ENCODE measurements at regions not wholly inside any gene's neighbourhood (a gene's known extent, or its start where the extent isn't known, plus 50 kb on each side); places are given as distances from the start of the nearest gene placed in this dataset.
"Not testable (repeated sequence)": the region's sequence is repeated elsewhere in the genome, so short reads cannot be mapped to it uniquely, and the experiment has no call there.

DNA sequence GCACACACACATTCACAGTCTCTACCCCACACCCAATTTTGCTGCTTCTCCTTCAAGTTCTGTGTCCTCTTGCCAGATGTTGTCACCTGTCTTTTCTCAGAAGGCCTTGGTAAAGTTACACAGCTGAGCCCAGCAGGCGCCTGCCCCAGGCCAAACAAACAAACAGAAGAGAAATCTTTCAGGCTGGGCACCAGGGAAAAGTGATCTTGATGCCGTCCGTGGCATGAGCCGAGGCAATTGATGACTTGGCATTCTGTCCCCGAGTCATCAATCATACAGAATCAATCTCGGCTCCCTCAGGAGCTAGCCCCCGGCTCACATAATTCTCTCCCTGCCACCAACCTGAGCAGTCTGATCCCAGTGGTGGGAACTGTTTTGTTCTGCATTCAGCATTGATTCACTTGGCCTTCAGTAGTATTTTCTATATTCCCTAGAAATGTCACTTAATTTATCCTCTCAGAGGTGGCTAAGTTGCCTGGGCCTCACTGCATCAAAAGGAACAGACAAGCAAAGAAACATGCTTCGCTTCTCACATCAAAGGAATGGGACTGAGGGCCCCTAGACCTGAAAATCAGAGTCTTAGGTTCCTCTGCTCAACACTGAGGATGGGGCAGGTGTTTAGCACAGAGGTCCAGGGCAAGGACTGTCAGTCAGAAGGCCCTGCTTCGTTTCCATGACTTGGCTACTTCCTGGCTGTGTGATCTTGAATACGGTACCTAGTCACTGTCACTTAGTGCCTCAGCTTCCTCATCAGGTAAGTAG is 278.8 kb upstream of the CELF4 start:
- H3K9me3 ChIP-seq: no peaks in the 10 kb centered on the region
- no peaks in the 10 kb centered on the region for H3K4me1 ChIP-seq (ENCODE audit: insufficient read depth)
- WGBS, 3 donors: 48 to 56% (median 55%) methylated on average over 10 of the region's 10 CpGs
- no peaks in the 10 kb centered on the region for H3K27me3 ChIP-seq
- TF ChIP-seq, protein P1, sequence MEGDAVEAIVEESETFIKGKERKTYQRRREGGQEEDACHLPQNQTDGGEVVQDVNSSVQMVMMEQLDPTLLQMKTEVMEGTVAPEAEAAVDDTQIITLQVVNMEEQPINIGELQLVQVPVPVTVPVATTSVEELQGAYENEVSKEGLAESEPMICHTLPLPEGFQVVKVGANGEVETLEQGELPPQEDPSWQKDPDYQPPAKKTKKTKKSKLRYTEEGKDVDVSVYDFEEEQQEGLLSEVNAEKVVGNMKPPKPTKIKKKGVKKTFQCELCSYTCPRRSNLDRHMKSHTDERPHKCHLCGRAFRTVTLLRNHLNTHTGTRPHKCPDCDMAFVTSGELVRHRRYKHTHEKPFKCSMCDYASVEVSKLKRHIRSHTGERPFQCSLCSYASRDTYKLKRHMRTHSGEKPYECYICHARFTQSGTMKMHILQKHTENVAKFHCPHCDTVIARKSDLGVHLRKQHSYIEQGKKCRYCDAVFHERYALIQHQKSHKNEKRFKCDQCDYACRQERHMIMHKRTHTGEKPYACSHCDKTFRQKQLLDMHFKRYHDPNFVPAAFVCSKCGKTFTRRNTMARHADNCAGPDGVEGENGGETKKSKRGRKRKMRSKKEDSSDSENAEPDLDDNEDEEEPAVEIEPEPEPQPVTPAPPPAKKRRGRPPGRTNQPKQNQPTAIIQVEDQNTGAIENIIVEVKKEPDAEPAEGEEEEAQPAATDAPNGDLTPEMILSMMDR (IDR thresholded peaks at IDR 0.05): no peak
- no peak for TF ChIP-seq EP300 (IDR thresholded peaks at IDR 0.05)
- TF ChIP-seq POLR2A (IDR thresholded peaks at IDR 0.05): no peak
- intact Hi-C loops (cut with DNase I): no loop called here
- H3K4me3 ChIP-seq: no peak overlapping the region
- no peaks in the 10 kb centered on the region for H3K36me3 ChIP-seq
- no peak overlapping the region for H3K27ac ChIP-seq
- no peak for DNase-seq

DNA sequence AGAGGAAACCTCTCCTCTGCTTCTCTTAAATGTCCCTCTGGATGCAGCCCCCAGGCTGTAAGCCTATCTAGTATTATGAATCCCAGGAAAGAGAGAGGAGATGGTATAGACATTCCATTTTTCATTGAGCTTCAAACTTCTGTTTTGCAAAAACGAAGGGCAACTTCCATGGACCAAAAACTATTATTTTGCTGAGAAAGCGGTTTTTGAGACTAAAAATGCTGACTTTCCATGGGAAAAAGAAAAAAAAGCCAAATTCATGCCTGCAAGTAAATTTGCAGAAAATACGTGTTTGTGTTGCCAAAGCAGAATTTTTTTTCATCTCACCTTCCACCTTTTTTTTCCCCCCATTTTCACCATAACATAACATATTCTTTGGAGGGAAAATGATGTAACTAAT is 272.5 kb upstream of the CELF4 start:
- WGBS, 3 donors: 69 to 79% (median 78%) methylated on average over 3 of the region's 3 CpGs
- Histone ChIP-seq H3K27me3 (no peaks in the 10 kb centered on the region), H3K4me1 (ENCODE audit: insufficient read depth) (no peaks in the 10 kb centered on the region), H3K9me3 (no peaks in the 10 kb centered on the region), H3K36me3 (no peaks in the 10 kb centered on the region), H3K4me3 (no peak overlapping the region), H3K27ac (no peak overlapping the region)
- intact Hi-C loops (cut with DNase I): no loop called here
- no peak for DNase-seq
- TF ChIP-seq, protein P1 (IDR thresholded peaks at IDR 0.05): no peak
- TF ChIP-seq POLR2A (IDR thresholded peaks at IDR 0.05) (no peak), EP300 (IDR thresholded peaks at IDR 0.05) (no peak)

DNA sequence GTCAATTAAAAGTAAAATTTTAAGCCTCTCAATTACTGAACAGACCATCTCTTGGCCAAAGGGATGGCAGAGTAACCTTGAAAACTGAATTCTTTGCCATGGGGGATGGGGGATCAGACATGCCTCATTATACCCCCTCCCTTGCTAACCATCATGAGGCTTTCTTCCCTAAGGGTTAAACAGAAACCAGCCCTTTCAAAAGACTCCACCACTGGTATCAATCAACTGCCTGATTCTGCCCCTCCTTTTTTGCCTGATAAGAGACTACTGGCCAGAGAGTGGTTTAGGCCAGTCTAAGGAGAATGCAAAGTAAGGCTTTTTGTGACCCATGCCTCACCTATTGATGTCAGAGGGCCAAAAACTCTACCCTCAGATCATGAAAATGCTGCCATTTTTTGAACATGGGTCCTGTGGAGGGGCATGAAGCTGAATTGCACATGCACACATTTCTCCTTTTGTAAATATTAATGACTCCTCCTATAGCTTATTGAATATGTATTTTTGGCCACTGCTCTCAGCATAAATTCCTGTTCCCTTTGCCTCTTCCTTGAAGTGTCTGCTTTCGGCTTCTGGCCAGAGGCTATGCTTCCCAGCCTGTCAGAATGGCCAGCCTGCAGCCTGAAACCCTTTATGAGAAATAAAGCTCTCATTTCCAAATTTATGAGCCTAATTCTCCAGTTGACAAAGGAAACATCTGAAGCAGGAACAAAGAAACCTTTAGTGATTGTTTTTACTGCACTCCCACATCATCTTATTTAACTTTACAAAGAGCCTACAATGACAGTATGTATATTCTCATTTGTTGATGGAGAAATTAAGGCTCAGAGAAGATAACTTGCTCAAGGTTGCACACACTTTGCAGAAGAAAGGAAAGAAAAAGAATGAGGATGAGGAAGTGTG is 270.7 kb upstream of the CELF4 start:
- no peaks in the 10 kb centered on the region for H3K9me3 ChIP-seq
- intact Hi-C loops (cut with DNase I): no loop called here
- no peak for DNase-seq
- no peaks in the 10 kb centered on the region for H3K27me3 ChIP-seq
- H3K4me1 ChIP-seq (ENCODE audit: insufficient read depth): no peaks in the 10 kb centered on the region
- no peak overlapping the region for H3K4me3 ChIP-seq
- H3K27ac ChIP-seq: no peak overlapping the region
- no peaks in the 10 kb centered on the region for H3K36me3 ChIP-seq
- WGBS, 3 donors: 64 to 85% (median 82%) methylated on average over 1 of the region's 1 CpG
- TF ChIP-seq, protein P1 (IDR thresholded peaks at IDR 0.05): no peak
- TF ChIP-seq POLR2A (IDR thresholded peaks at IDR 0.05) (no peak), EP300 (IDR thresholded peaks at IDR 0.05) (no peak)

DNA sequence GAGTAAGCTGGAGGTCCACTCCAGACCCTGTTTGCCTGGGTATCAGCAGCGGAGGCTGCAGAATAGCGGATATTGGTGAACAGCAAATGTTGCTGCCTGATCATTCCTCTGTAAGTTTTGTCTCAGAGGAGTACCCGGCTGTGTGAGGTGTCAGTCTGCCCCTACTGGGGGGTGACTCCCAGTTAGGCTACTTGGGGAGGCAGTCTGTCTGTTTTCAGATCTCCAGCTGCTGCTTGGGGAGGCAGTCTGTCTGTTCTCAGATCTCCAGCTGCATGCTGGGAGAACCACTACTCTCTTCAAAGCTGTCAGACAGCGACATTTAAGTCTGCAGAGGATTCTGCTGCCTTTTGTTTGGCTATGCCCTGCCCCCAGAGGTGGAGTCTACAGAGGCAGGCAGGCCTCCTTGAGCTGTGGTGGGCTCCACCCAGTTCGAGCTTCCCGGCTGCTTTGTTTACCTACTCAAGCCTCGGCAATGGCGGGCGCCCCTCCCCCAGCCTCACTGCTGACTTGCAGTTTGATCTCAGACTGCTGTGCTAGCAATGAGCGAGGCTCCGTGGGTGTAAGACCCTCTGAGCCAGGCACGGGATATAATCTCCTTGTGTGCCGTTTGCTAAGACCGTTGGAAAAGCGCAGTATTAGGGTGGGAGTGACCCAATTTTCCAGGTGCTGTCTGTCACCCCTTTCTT is 266.6 kb upstream of the CELF4 start:
- H3K9me3 ChIP-seq; H3K4me1 ChIP-seq (ENCODE audit: insufficient read depth); H3K27ac ChIP-seq; H3K27me3 ChIP-seq; DNase-seq; intact Hi-C loops (cut with DNase I); H3K4me3 ChIP-seq; H3K36me3 ChIP-seq: not testable (repeated sequence)
- WGBS, 3 donors: 88 to 95% (median 93%) methylated on average over 15 of the region's 15 CpGs

Data from ovary (tissue), 7 donors.